ENCODE measurements at regions not wholly inside any gene's neighbourhood (a gene's known extent, or its start where the extent isn't known, plus 50 kb on each side); places are given as distances from the start of the nearest gene placed in this dataset.

DNA sequence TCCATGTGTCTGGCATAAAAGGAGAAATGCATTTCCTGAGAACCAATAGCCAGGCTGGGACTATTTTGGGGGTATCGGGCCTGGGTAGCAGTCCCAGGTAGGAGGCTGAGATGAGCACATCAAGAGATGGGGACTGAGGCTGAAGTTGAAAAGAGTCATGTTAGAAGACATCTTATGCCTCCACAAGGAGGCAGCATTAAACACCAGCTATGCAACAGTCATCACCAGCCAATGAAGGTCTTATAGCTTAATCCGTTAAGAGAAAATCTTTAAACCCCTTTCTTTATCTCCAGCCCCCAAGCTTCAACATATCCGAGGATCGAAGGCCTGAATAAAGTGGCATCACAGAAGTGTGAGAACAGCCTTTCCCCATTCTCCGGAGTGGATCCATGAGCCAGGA is 640.7 kb upstream of the PTBP2 start:
- Histone ChIP-seq H3K36me3 (ENCODE audit: insufficient read depth, low read length) (no peaks in the 10 kb centered on the region), H3K4me1 (ENCODE audit: insufficient read depth, low read length) (no peaks in the 10 kb centered on the region), H3K27ac (ENCODE audit: low read depth in 1 of 2, low read length in 2 of 2) (no peak overlapping the region), H3K4me3 (ENCODE audit: low read length) (no peak overlapping the region), H3K9me3 (ENCODE audit: control insufficient read depth in 1 of 2, insufficient read depth in 1 of 2, low read length in 2 of 2) (peaks cover 0 to 5% of the 10 kb centered on the region in 2 experiments), H3K27me3 (ENCODE audit: control insufficient read depth in 1 of 2, insufficient read depth in 2 of 2, low read length in 2 of 2) (no peaks in the 10 kb centered on the region)
- Mint-ChIP-seq H3K4me3 (no peak overlapping the region), H3K4me1 (ENCODE audit: low read depth) (no peaks in the 10 kb centered on the region), H3K27me3 (no peaks in the 10 kb centered on the region), H3K36me3 (ENCODE audit: low read depth) (no peaks in the 10 kb centered on the region), H3K9me3 (peaks cover 6% of the 10 kb centered on the region), H3K27ac (no peak overlapping the region)
- ATAC-seq (ENCODE audit: poor library complexity) (no peak), DNase-seq (no peak)
- intact Hi-C loops (cut with DNase I, micrococcal nuclease), result no loop called here
- POLR2A ChIA-PET, result no interaction called here
- CTCF ChIA-PET, result no interaction called here
- TF ChIP-seq, protein P1, sequence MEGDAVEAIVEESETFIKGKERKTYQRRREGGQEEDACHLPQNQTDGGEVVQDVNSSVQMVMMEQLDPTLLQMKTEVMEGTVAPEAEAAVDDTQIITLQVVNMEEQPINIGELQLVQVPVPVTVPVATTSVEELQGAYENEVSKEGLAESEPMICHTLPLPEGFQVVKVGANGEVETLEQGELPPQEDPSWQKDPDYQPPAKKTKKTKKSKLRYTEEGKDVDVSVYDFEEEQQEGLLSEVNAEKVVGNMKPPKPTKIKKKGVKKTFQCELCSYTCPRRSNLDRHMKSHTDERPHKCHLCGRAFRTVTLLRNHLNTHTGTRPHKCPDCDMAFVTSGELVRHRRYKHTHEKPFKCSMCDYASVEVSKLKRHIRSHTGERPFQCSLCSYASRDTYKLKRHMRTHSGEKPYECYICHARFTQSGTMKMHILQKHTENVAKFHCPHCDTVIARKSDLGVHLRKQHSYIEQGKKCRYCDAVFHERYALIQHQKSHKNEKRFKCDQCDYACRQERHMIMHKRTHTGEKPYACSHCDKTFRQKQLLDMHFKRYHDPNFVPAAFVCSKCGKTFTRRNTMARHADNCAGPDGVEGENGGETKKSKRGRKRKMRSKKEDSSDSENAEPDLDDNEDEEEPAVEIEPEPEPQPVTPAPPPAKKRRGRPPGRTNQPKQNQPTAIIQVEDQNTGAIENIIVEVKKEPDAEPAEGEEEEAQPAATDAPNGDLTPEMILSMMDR (IDR thresholded peaks at IDR 0.05), result no peak

DNA sequence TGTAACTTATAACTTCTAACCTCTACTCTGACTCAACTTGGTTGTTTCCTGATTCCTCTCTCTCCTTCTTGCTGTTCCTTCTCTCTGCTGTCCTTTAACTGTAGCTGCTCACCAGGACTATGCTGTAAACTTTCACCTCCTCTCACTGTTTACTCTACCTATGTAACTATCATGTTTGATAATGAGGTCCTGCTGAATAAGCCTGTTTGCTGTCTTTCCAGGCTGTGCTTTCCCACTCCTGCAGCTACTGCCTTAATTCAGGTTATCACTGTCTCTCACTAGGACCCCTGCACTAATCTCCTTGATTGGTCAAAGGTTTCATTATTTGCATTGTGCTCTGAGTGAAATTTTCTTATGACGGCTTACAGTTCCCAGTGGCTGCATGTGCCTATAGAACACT is 633.9 kb upstream of the PTBP2 start:
- ATAC-seq (ENCODE audit: poor library complexity) (no peak), DNase-seq (no peak)
- H3K27ac ChIP-seq (ENCODE audit: low read depth in 1 of 2, low read length in 2 of 2), result no peak overlapping the region
- Mint-ChIP-seq H3K27me3 (no peaks in the 10 kb centered on the region), H3K4me1 (ENCODE audit: low read depth) (no peaks in the 10 kb centered on the region), H3K36me3 (ENCODE audit: low read depth) (no peaks in the 10 kb centered on the region), H3K9me3 (no peaks in the 10 kb centered on the region), H3K27ac (no peak overlapping the region), H3K4me3 (no peak overlapping the region)
- H3K27me3 ChIP-seq (ENCODE audit: control insufficient read depth in 1 of 2, insufficient read depth in 2 of 2, low read length in 2 of 2), result no peaks in the 10 kb centered on the region
- no peaks in the 10 kb centered on the region for H3K4me1 ChIP-seq (ENCODE audit: insufficient read depth, low read length)
- TF ChIP-seq, protein P1 (IDR thresholded peaks at IDR 0.05), result no peak
- intact Hi-C loops (cut with DNase I, micrococcal nuclease), result no loop called here
- no peak overlapping the region for H3K4me3 ChIP-seq (ENCODE audit: low read length)
- POLR2A ChIA-PET, result no interaction called here
- no peaks in the 10 kb centered on the region for H3K36me3 ChIP-seq (ENCODE audit: insufficient read depth, low read length)
- H3K9me3 ChIP-seq (ENCODE audit: control insufficient read depth in 1 of 2, insufficient read depth in 1 of 2, low read length in 2 of 2), result peaks cover 0 to 5% of the 10 kb centered on the region in 2 experiments
- CTCF ChIA-PET, result no interaction called here

DNA sequence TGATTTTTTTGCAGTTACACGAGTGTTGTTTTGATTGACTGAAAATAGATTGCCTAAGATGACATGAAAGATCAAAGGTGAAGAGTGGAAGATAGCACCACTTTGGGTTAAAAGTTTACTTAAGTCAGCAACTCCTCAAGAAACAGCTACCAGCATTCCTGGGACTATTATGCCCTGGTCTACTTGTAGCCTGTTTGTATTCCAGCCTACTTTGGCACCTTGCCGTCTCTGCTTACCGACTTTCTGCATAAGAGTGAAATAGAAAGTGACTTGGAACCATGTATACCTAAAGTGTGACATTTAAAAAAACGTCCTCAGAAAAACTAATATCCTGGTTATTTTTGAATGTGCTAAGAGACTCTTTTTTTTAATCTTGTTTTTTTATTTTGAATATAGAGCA is 631.5 kb upstream of the PTBP2 start:
- no peak overlapping the region for H3K4me3 ChIP-seq (ENCODE audit: low read length)
- no peaks in the 10 kb centered on the region for H3K4me1 Mint-ChIP-seq (ENCODE audit: low read depth)
- no peak overlapping the region for H3K27ac Mint-ChIP-seq
- H3K36me3 Mint-ChIP-seq (ENCODE audit: low read depth), result no peaks in the 10 kb centered on the region
- ChIA-PET CTCF (no interaction called here), POLR2A (no interaction called here)
- no peak overlapping the region for H3K27ac ChIP-seq (ENCODE audit: low read depth in 1 of 2, low read length in 2 of 2)
- no peaks in the 10 kb centered on the region for H3K27me3 Mint-ChIP-seq
- no peak overlapping the region for H3K4me3 Mint-ChIP-seq
- intact Hi-C loops (cut with DNase I, micrococcal nuclease), result no loop called here
- H3K4me1 ChIP-seq (ENCODE audit: insufficient read depth, low read length), result no peaks in the 10 kb centered on the region
- H3K9me3 ChIP-seq (ENCODE audit: control insufficient read depth in 1 of 2, insufficient read depth in 1 of 2, low read length in 2 of 2), result no peaks in the 10 kb centered on the region
- ATAC-seq (ENCODE audit: poor library complexity), result no peak
- H3K36me3 ChIP-seq (ENCODE audit: insufficient read depth, low read length), result no peaks in the 10 kb centered on the region
- TF ChIP-seq, protein P1 (IDR thresholded peaks at IDR 0.05), result no peak
- no peaks in the 10 kb centered on the region for H3K9me3 Mint-ChIP-seq
- no peak for DNase-seq
- no peaks in the 10 kb centered on the region for H3K27me3 ChIP-seq (ENCODE audit: control insufficient read depth in 1 of 2, insufficient read depth in 2 of 2, low read length in 2 of 2)
